ENCODE measurements at regions not wholly inside any gene's neighbourhood (a gene's known extent, or its start where the extent isn't known, plus 50 kb on each side); places are given as distances from the start of the nearest gene placed in this dataset.

DNA sequence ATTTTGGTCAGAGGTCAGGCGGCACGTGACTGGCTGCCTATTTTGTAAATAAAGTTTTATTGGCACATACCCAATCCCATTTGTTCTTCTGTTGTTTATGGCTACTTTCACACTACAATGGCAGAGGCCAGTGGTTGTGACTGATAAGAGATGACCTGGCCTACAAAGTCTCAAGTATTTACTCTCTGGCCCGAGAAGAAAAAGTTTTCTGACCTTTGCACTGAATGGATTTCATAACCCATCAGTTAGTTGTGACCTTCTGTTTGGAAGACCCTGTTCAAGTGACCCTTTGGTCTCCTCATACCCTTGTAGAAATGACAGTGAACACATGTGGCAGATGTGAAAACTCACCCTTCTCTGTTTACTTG, 121.4 kb upstream of the MGAT5 start (continued):
- TF ChIP-seq KLF10 (CRISPR knock-in tag; IDR thresholded peaks at IDR 0.05) (no peak), CTBP1 (IDR thresholded peaks at IDR 0.05; ENCODE audit: borderline replicate concordance) (peak; percentile 59), SOX6 (IDR thresholded peaks at IDR 0.05) (peak; percentile 100), ZSCAN32 (CRISPR knock-in tag; IDR thresholded peaks at IDR 0.05) (no peak), MAFG (tag; conservative IDR thresholded peaks at IDR 0.05) (peak; percentile 47), POLR2AphosphoS5 (IDR thresholded peaks at IDR 0.05; ENCODE audit: control insufficient read depth, insufficient read depth, low read depth, low read length) (no peak), STAT5A (IDR thresholded peaks at IDR 0.05; ENCODE audit: borderline replicate concordance, low read length) (no peak), ZNF384 (IDR thresholded peaks at IDR 0.05; ENCODE audit: low read depth, low read length) (peak; percentile 56; the same call in 1 of the 2 replicates)
- TF ChIP-seq, protein P1, sequence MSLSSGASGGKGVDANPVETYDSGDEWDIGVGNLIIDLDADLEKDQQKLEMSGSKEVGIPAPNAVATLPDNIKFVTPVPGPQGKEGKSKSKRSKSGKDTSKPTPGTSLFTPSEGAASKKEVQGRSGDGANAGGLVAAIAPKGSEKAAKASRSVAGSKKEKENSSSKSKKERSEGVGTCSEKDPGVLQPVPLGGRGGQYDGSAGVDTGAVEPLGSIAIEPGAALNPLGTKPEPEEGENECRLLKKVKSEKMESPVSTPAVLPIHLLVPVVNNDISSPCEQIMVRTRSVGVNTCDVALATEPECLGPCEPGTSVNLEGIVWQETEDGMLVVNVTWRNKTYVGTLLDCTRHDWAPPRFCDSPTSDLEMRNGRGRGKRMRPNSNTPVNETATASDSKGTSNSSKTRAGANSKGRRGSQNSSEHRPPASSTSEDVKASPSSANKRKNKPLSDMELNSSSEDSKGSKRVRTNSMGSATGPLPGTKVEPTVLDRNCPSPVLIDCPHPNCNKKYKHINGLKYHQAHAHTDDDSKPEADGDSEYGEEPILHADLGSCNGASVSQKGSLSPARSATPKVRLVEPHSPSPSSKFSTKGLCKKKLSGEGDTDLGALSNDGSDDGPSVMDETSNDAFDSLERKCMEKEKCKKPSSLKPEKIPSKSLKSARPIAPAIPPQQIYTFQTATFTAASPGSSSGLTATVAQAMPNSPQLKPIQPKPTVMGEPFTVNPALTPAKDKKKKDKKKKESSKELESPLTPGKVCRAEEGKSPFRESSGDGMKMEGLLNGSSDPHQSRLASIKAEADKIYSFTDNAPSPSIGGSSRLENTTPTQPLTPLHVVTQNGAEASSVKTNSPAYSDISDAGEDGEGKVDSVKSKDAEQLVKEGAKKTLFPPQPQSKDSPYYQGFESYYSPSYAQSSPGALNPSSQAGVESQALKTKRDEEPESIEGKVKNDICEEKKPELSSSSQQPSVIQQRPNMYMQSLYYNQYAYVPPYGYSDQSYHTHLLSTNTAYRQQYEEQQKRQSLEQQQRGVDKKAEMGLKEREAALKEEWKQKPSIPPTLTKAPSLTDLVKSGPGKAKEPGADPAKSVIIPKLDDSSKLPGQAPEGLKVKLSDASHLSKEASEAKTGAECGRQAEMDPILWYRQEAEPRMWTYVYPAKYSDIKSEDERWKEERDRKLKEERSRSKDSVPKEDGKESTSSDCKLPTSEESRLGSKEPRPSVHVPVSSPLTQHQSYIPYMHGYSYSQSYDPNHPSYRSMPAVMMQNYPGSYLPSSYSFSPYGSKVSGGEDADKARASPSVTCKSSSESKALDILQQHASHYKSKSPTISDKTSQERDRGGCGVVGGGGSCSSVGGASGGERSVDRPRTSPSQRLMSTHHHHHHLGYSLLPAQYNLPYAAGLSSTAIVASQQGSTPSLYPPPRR (CRISPR knock-in tag; IDR thresholded peaks at IDR 0.05; ENCODE audit: borderline replicate concordance) = no peak
- TF ChIP-seq, protein P2, sequence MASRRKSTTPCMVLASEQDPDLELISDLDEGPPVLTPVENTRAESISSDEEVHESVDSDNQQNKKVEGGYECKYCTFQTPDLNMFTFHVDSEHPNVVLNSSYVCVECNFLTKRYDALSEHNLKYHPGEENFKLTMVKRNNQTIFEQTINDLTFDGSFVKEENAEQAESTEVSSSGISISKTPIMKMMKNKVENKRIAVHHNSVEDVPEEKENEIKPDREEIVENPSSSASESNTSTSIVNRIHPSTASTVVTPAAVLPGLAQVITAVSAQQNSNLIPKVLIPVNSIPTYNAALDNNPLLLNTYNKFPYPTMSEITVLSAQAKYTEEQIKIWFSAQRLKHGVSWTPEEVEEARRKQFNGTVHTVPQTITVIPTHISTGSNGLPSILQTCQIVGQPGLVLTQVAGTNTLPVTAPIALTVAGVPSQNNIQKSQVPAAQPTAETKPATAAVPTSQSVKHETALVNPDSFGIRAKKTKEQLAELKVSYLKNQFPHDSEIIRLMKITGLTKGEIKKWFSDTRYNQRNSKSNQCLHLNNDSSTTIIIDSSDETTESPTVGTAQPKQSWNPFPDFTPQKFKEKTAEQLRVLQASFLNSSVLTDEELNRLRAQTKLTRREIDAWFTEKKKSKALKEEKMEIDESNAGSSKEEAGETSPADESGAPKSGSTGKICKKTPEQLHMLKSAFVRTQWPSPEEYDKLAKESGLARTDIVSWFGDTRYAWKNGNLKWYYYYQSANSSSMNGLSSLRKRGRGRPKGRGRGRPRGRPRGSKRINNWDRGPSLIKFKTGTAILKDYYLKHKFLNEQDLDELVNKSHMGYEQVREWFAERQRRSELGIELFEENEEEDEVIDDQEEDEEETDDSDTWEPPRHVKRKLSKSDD (conservative IDR thresholded peaks at IDR 0.05; ENCODE audit: low read length) = no peak; the same call in 1 of the 2 replicates
- TF ChIP-seq, protein P3, sequence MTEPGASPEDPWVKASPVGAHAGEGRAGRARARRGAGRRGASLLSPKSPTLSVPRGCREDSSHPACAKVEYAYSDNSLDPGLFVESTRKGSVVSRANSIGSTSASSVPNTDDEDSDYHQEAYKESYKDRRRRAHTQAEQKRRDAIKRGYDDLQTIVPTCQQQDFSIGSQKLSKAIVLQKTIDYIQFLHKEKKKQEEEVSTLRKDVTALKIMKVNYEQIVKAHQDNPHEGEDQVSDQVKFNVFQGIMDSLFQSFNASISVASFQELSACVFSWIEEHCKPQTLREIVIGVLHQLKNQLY (CRISPR knock-in tag; conservative IDR thresholded peaks at IDR 0.05) = no peak
- TF ChIP-seq, protein P4, sequence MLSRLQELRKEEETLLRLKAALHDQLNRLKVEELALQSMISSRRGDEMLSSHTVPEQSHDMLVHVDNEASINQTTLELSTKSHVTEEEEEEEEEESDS (CRISPR knock-in tag; IDR thresholded peaks at IDR 0.05) = no peak
